H54 (cell line): ENCODE measurements at regions not wholly inside any gene's neighbourhood (a gene's known extent, or its start where the extent isn't known, plus 50 kb on each side); places are given as distances from the start of the nearest gene placed in this dataset.
"Not testable (repeated sequence)": the region's sequence is repeated elsewhere in the genome, so short reads cannot be mapped to it uniquely, and the experiment has no call there.

Source experiments
- DNase-seq: peaks from one replicate; pipeline ENCODE4 v3.0.0; 2011; ENCODE audit warnings: low spot score, mixed read lengths; ENCODE audit not compliant: insufficient read length
- FAIRE-seq: peaks from 3 replicates; lab custom pipeline; 2011; peaks lifted over from hg19 to GRCh38; lab: Jason Lieb, UNC
- POLR2A ChIP-seq: IDR thresholded peaks from 2 replicates; pipeline ENCODE4 v1.6.1; 2011; ENCODE audit warnings: low read depth, mild to moderate bottlenecking, low read length

DNA sequence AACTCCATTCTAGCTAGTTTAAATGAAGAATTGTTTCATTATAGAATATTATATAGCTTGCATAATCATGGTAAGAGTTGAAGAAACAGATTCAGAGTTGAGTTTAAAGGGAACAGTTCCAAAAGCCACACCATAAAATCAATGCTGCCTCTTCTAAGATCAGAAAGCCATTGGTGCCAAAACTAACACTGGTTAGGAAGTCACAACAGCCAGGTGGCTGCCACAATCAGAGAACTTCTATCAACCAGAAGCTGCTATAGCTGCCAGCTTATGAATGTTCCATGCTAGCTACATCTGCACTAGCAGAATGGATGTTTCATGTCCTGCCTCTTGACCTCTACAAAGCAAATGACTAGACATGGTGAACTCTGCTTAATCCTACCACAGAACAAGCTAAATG lies 583.1 kb upstream of the LRRN3 start:
- no peak for FAIRE-seq
- no peak for TF ChIP-seq POLR2A
- no peak for DNase-seq

DNA sequence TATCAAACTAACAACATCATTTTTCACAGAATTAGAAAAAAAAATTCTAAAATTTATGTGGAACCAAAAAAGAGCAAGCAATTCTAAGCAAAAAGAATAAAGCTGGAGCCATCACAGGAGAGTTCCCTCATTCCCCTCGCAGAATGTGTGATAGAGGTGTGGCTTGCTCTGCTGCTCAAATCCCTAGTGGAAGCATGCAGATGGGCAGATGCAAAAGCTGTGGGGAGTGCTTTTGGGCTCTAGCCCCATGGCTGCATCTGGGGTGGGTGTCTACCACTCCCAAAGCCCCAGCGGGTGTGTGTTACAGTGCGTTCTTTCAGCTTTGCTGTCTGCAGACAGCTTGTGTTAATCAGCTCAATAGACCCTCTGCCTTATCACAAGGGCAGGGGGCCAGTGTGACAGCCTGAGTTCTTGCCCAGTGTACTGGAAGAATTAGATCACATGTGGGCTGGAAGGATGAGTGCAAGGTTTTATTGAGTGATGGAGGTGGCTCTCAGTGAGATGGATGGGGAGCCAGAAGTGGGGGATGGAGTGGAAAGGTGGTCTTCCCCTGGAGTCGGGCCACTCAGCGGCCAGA lies 575.9 kb upstream of the LRRN3 start:
- not testable (repeated sequence) for DNase-seq, FAIRE-seq

DNA sequence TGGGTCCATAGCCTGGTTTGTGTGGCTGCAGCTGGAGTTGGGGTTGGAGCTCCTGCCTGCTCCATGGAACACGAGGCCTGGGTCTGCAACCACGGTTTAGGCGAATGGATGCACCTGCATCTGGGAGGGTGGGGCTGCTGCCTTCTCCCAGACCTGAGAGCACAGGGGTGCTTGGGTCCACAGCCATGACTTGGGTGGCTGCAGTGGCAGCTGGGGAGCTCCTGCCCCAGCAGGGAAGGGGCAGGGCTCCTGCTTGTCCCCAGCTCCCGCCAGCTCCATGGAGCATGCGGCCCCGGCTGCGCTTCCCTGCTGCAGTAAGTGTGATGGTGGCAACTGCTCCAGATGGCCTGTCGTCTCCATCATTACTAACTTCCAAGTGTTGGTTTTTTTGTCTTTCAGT lies 571.1 kb upstream of the LRRN3 start:
- no peak for TF ChIP-seq POLR2A
- DNase-seq (no peak), FAIRE-seq (no peak)

DNA sequence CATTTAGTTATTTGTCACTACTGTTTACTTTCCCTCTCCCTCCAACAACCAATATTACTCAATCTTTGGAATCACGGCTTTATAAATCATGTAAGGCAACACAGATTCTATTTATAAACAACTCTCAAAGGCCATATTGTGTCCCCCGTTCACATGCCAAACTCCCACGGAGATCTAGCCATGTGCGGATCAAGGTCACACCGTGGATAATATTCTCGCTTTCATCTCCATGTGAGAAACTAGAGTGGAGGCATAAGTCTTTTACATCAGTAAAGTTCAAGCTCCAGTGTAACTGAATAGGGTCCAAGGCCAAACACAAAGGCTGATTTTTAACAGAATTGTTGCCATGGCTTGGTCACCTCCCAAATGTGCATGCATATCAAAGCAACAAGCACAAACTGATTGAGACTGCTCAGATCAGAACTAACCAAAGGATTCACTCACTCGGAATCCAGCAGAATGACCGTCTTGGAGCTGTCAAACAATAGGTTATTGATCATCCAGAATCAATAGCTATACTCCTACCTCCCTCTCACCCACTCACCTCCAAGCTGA lies 569.5 kb upstream of the LRRN3 start:
- no peak for FAIRE-seq
- DNase-seq = no peak
- no peak for TF ChIP-seq POLR2A

DNA sequence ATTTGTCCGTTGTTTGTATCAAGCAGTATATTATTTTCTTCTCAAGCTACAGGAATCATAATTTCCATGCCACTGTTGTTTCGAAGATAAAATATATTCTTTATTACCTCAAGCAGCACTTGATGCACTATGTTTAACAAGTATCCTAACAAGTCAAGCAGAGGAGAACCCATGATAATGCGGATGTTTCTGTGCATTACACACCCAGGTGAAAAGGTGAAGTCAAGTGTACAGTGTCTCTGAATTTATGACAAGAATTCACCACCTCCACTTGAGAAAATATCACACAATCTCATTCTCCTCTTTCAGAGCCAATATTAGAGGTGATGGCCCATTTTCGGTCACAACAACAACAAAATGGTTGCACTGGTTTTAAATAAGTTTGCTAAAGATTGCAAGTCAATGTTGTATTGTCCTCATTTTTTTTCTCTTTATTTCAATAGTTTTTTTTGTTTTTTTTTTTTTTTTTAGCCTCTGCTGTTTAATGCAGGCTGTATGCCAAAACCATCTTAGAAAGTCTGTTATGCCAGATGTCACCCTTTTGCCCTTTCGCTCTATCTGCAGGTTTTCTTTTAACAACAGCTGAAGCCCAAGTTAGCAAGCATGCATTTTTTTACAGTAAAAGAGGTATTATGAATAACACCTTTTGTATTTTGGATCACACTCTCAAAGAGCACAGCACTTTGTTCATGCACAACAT lies 568.7 kb upstream of the LRRN3 start:
- TF ChIP-seq POLR2A = no peak
- DNase-seq (no peak), FAIRE-seq (no peak)

DNA sequence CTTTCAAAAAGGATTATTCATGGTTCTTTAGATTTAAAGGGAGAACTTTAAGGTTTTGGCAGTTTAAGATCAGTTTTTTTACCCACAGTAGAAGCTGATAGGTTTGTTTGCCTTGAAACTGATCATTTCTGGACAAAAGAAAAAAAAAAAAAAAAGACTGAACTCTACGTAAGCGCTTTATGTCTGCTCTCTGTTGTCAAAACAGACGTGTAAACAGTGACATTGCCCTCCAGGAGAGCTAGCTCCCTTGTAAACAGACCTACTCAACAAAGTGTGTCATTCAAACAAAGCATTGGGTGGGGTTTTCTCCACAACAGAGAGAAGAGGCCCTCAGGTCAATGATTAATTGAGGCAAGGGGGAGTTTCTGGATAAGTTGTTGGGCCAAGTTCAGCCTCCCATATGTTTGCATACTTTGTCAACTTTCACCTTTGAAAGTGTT lies 568.1 kb upstream of the LRRN3 start:
- TF ChIP-seq POLR2A = no peak
- FAIRE-seq (no peak), DNase-seq (no peak)

DNA sequence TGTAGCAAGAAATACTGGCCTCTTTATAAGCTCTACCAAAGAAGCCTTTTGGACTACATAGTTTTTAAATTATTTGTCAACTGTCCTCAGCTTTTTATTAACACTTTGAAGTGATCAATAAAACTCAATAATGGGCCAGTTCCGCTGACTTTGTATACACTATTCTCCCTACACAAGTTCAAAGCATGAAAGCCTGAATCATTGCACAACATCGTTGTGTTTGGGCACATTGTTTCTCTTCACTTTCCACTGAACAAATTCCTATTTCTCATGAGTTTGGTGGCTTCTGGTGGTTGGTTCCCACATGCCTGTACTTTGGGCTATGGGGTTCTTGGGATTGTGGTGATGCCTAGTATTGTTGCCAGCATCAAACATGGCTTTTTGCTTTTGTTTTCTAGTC lies 561.8 kb upstream of the LRRN3 start:
- DNase-seq (no peak), FAIRE-seq (no peak)
- TF ChIP-seq POLR2A = no peak

DNA sequence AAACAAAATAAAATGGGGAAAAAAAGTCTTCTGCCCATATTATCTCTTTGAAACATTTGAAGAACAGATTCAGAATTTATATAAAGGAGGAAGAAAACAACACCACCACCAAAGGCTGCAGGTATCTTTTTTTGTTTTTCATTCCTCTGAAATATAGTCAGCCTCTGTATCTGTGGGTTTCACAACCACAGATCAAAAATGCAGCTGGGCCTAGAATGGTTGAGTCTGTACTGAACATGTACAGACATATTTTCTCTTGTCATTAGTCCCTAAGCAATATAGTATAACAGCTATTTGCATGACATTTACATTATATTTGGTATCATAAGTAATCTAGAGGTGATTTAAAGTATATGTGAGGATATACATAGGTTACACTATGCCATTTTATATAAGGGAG lies 559.7 kb upstream of the LRRN3 start:
- FAIRE-seq (no peak), DNase-seq (no peak)
- TF ChIP-seq POLR2A = no peak

DNA sequence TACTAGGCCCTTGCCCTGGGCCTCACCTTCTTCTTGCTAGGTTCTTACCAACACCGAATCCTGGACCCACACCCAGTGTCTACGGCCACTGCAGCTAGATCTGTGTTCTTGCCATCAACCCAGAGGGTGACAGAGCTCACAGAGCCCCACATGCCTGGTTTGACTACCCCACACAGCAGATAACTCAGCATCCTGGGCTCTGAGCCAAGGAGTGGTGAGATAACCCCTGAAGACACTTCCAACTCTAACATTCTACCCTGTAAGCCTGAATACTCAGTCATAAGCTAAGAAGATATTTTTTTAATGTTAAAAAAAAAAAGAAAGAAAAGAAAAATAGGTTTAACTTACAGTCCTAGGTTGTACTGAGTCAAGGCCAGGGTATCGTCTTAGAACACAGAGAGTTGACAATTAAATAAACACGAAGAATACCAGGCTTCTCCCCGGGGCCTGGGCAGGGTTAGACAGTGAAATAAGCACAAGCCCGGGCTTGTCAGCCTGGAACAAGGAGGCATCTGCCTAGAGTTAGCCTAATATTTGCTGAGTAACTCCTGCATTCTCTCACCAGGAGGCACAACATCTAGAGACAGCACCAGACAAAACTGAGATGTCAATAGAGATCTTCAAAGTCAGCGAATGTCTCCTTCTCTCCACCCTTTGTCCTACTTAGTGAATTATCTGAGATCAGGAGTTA lies 556.5 kb upstream of the LRRN3 start:
- no peak for TF ChIP-seq POLR2A
- DNase-seq = no peak
- FAIRE-seq = peak; percentile 66

DNA sequence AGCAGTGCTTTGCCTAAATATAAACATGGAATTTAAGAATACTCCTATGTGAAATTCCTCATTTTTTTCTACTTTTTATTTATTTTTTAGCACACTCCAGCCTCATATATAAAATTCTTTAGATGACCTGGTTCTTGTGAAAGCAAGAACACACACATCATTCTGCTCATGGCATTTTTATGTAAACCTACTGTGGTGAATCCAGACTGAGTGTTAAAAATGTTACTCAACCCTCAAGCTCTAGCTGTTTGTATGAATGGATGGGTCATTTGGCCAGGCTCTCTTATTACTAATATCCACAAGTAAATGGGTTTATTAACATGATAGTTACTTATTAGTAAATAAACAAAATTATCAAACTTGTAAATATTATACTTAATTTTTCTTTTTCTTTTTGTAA lies 551.7 kb upstream of the LRRN3 start:
- FAIRE-seq (no peak), DNase-seq (no peak)
- TF ChIP-seq POLR2A = no peak

DNA sequence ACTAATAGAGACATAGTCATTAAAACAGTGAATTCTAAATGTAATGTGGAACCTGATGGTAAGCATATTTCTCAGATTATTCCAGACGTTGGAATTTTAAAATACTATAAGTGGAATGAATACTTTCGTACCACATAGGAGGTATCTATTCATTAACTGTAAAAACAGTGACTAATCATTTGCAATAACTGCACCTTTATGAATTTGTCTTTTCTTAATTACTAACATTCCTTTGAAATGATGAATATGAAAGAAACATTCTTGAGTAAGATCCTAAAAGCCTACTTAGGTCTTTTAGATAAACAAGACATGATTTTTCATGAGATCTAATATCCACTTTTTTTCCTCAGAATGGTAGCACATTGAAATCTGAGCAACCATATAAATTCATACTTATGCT lies 549.0 kb upstream of the LRRN3 start:
- FAIRE-seq (no peak), DNase-seq (no peak)
- TF ChIP-seq POLR2A = no peak

DNA sequence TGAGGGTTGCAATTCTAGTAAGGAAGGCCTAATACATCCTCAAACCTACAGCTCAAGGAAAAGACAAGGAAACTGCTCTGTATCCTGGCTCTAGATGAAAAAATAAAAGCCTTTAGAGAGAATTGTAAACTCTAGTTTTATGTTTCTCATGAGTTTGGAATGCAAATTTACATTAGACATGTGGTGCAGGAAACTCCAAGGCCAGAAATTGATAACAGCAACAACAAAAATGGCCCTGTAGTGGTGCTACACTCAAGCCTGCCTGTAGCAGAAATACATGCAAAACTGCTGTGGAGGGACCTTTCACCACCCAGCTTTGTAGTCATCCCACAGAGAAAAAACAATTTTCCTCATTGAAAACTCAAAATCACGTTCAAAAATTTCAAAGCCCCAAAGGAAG lies 546.7 kb upstream of the LRRN3 start:
- FAIRE-seq = no peak

DNA sequence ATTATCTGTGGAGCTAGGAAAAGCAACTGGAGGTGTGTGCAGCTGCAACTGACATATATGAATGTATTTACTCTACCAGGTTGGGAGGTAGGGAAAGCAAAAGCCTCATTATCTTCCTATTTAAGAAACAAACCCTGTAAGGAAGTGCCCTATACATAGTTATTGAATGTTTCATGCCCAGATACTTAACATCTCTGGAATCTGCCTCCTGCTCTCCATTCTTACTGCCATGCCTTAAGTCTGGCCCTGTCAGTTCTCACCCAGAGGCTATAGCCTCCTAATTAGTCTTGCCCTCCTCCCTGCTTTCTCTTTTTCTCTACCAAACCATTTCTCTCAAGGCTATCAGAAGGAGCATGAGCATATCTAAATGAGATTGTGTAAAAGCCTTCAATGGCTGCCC lies 542.6 kb upstream of the LRRN3 start:
- no peak for FAIRE-seq
- no peak for TF ChIP-seq POLR2A
- DNase-seq = no peak

More for the DNA sequence above, 546.7 kb upstream of the LRRN3 start:
- no peak for TF ChIP-seq POLR2A
- DNase-seq = no peak

DNA sequence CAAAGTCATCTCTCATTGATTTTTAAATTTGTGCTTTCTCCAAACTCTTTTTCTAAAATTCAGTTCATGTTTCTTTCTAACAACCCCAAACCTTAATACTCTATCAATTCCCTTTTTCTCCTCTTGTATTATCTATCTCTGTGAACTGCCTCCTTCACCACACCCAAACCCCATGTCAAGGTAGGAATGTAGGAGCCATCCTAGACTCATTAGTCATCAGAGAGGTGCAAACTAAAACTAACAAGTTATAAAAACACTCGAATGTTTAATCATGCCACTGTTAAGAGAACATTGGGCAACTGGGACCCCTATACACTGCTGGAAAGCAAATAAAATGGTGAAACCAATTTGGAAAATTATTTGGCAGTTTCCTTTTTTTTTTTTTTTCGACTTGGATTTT lies 533.8 kb upstream of the LRRN3 start:
- DNase-seq = no peak
- FAIRE-seq = no peak
- no peak for TF ChIP-seq POLR2A

DNA sequence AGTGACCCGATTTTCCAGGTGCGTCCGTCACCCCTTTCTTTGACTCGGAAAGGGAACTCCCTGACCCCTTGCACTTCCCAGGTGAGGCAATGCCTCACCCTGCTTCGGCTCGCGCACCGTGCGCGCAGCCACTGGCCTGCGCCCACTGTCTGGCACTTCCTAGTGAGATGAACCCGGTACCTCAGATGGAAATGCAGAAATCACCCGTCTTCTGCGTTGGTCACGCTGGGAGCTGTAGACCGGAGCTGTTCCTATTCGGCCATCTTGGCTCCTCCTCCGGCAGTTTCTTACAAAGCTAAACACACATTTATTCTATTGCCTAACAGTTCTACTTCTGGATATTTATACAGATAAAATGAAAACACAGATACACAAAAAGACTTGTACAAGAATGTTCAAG lies 527.6 kb upstream of the LRRN3 start:
- FAIRE-seq, DNase-seq: not testable (repeated sequence)
